PC-3 (cell line): ENCODE measurements at regions not wholly inside any gene's neighbourhood (a gene's known extent, or its start where the extent isn't known, plus 50 kb on each side); places are given as distances from the start of the nearest gene placed in this dataset.

Experiments
- ATAC-seq: fragments of 200-7000 bp; cut with Tn5 transposase; 2 replicates; pipeline ENCODE4 v1.9.1; 2020; ENCODE audit warnings: mild to moderate bottlenecking, moderate library complexity
- BruUV-seq: library from RNA; stranded (reverse); fragments of 400-500 nt; replicated peaks from 2 replicates; lab custom pipeline; 2021; lab: Mats Ljungman, UMichigan
- CTCF ChIA-PET: fragments of 300-600 bp; sonication (Branson Sonifier 250); formaldehyde crosslinking; loops from one replicate; lab custom pipeline; 2022; ENCODE audit warnings: antibody characterized with exemption; lab: Charles Lee
- POLR2A ChIA-PET: fragments of 300-600 bp; sonication (Branson Sonifier 250); formaldehyde crosslinking; loops from one replicate; lab custom pipeline; 2022; ENCODE audit warnings: antibody characterized with exemption; ENCODE audit not compliant: unreplicated experiment; lab: Charles Lee
- DNase-seq: peaks from one replicate; pipeline ENCODE4 v3.0.0-alpha.2; 2015
- H2AFZ ChIP-seq: fragments of 300-600 bp; sonication (generic); 2 replicates; pipeline ENCODE4 v1.6.0; 2016; ENCODE audit warnings: antibody characterized with exemption, low read length
- H3F3A ChIP-seq: fragments of 300-600 bp; sonication (generic); one replicate; pipeline ENCODE4 v1.6.0; 2017; ENCODE audit warnings: antibody characterized with exemption, low read length, control low read depth, mild to moderate bottlenecking; ENCODE audit not compliant: unreplicated experiment
- H3K27ac ChIP-seq: fragments of 300-600 bp; sonication (generic); 2 replicates; pipeline ENCODE4 v1.5.1; 2016; ENCODE audit warnings: mild to moderate bottlenecking, low read length
- H3K27me3 ChIP-seq: fragments of 300-600 bp; sonication (generic); 2 replicates; pipeline ENCODE4 v1.6.1; 2016; ENCODE audit warnings: low read length, mixed read lengths
- H3K36me3 ChIP-seq: fragments of 300-600 bp; sonication (generic); 2 replicates; pipeline ENCODE4 v1.6.1; 2016; ENCODE audit warnings: low read depth, mixed run types, low read length, mixed read lengths
- H3K4me1 ChIP-seq: fragments of 300-600 bp; sonication (generic); 2 replicates; pipeline ENCODE4 v1.5.1; 2016; ENCODE audit warnings: low read length; ENCODE audit not compliant: insufficient read depth
- H3K4me2 ChIP-seq: fragments of 300-600 bp; sonication (generic); 2 replicates; pipeline ENCODE4 v1.6.0; 2016; ENCODE audit warnings: low read length
- H3K4me3 ChIP-seq: fragments of 300-600 bp; sonication (generic); 2 replicates; pipeline ENCODE4 v1.5.1; 2016; ENCODE audit warnings: mild to moderate bottlenecking, low read length, mixed read lengths
- H3K79me2 ChIP-seq: fragments of 300-600 bp; sonication (generic); 2 replicates; pipeline ENCODE4 v1.6.1; 2017; ENCODE audit warnings: low read length, mixed read lengths
- H3K9ac ChIP-seq: fragments of 300-600 bp; sonication (generic); 2 replicates; pipeline ENCODE4 v1.6.0; 2016; ENCODE audit warnings: mild to moderate bottlenecking, low read length
- H3K9me2 ChIP-seq: fragments of 300-600 bp; sonication (generic); replicated peaks from 2 replicates; pipeline ENCODE4 v1.6.1; 2016; ENCODE audit warnings: mixed run types, low read length, mixed read lengths
- H3K9me3 ChIP-seq: fragments of 300-600 bp; sonication (generic); 2 replicates; pipeline ENCODE4 v1.6.1; 2016; ENCODE audit warnings: low read length, mixed read lengths
- H4K20me1 ChIP-seq: fragments of 300-600 bp; sonication (generic); 2 replicates; pipeline ENCODE4 v1.6.1; 2016; ENCODE audit warnings: low read length, mixed read lengths
- EZH2 ChIP-seq: fragments of 300-600 bp; sonication (generic); IDR thresholded peaks from one replicate; pipeline ENCODE4 v1.6.1; 2017; ENCODE audit warnings: antibody characterized with exemption, mild to moderate bottlenecking, low read length; ENCODE audit not compliant: unreplicated experiment
- EZH2phosphoT487 ChIP-seq: fragments of 300-600 bp; sonication (generic); IDR thresholded peaks from 2 replicates; pipeline ENCODE4 v1.6.1; 2018; ENCODE audit warnings: mild to moderate bottlenecking, antibody characterized with exemption, low read length, borderline replicate concordance
- intact Hi-C: fragments of 100-400 bp; cut with micrococcal nuclease; formaldehyde crosslinking; loops from 2 replicates; pipeline ENCODE4 v1.9.0; 2023
- TF ChIP-seq, protein P1 (sequence below): fragments of 300-600 bp; sonication (generic); conservative IDR thresholded peaks from 2 replicates; pipeline ENCODE4 v1.5.1; 2017; ENCODE audit warnings: antibody characterized with exemption, low read depth, mild to moderate bottlenecking, low read length

- ATAC-seq = peak; percentile 62
- no peaks in the 10 kb centered on the region for H3K9me2 ChIP-seq
- no peak overlapping the region for H3K4me3 ChIP-seq
- H3K27me3 ChIP-seq = no peaks in the 10 kb centered on the region
- CTCF ChIA-PET = no interaction called here
- TF ChIP-seq, protein P1, sequence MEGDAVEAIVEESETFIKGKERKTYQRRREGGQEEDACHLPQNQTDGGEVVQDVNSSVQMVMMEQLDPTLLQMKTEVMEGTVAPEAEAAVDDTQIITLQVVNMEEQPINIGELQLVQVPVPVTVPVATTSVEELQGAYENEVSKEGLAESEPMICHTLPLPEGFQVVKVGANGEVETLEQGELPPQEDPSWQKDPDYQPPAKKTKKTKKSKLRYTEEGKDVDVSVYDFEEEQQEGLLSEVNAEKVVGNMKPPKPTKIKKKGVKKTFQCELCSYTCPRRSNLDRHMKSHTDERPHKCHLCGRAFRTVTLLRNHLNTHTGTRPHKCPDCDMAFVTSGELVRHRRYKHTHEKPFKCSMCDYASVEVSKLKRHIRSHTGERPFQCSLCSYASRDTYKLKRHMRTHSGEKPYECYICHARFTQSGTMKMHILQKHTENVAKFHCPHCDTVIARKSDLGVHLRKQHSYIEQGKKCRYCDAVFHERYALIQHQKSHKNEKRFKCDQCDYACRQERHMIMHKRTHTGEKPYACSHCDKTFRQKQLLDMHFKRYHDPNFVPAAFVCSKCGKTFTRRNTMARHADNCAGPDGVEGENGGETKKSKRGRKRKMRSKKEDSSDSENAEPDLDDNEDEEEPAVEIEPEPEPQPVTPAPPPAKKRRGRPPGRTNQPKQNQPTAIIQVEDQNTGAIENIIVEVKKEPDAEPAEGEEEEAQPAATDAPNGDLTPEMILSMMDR = no peak
- TF ChIP-seq EZH2 (no peak), EZH2phosphoT487 (no peak)
- no peaks in the 10 kb centered on the region for H4K20me1 ChIP-seq
- H3F3A ChIP-seq = no peaks in the 10 kb centered on the region
- peak overlapping the region; percentile 7 for H3K4me2 ChIP-seq
- BruUV-seq = no TSS peak
- peak; percentile 85 for DNase-seq
- POLR2A ChIA-PET = no interaction called here
- intact Hi-C loops = no loop called here
- H3K36me3 ChIP-seq = no peaks in the 10 kb centered on the region
- peaks cover 38% of the 10 kb centered on the region for H3K4me1 ChIP-seq
- peak overlapping the region; percentile 68 for H3K27ac ChIP-seq
- no peaks in the 10 kb centered on the region for H3K9me3 ChIP-seq
- H3K9ac ChIP-seq = no peak overlapping the region; the same call in 1 of the 2 replicates
- peak overlapping the region; percentile 19 for H2AFZ ChIP-seq
- H3K79me2 ChIP-seq = no peaks in the 10 kb centered on the region
These were observed 339.6 kb upstream of the CCNH start for GRCh38 chr5:87752362-87752761.

DNA sequence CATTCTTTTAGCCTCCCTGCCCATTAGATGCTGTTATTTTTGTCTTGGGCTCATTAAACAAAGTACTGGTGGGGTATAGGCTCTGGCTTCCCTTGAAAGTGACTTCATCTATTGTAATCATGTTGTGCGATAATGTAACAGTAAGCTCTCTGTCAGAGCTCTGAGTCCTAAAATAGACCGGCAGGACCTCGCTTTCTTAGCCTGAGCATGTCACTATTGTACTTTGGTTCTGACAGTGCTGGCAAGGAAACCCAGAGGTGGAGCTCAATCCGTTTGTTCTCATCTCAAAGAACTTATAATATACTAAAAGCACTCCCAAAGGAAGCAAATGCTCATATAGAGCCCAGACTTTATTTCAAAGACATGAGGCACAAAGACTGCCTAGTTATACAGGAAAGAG lies 339.1 kb upstream of the CCNH start:
- H3K79me2 ChIP-seq = no peaks in the 10 kb centered on the region
- BruUV-seq = no TSS peak
- intact Hi-C loops = no loop called here
- no peak overlapping the region for H3K4me3 ChIP-seq
- TF ChIP-seq, protein P1 = no peak
- TF ChIP-seq EZH2phosphoT487 = no peak
- TF ChIP-seq EZH2 = no peak
- no peaks in the 10 kb centered on the region for H3K27me3 ChIP-seq
- POLR2A ChIA-PET = no interaction called here
- H3K36me3 ChIP-seq = no peaks in the 10 kb centered on the region
- H3K4me1 ChIP-seq = peaks cover 38% of the 10 kb centered on the region
- no peaks in the 10 kb centered on the region for H3K9me3 ChIP-seq
- no peak overlapping the region for H3K9ac ChIP-seq
- H2AFZ ChIP-seq = peak overlapping the region; percentile 19; the same call in 1 of the 2 replicates
- H3K4me2 ChIP-seq = peak overlapping the region; percentile 7
- DNase-seq (no peak), ATAC-seq (no peak)
- no peaks in the 10 kb centered on the region for H4K20me1 ChIP-seq
- no peaks in the 10 kb centered on the region for H3F3A ChIP-seq
- H3K27ac ChIP-seq = peak overlapping the region; percentile 68
- H3K9me2 ChIP-seq = no peaks in the 10 kb centered on the region
- CTCF ChIA-PET = no interaction called here

- Histone ChIP-seq H3K4me2 (peak overlapping the region; percentile 41), H3K4me3 (no peak overlapping the region; the same call in 1 of the 2 replicates), H3K79me2 (no peaks in the 10 kb centered on the region), H3K27ac (peak overlapping the region; percentile 78), H2AFZ (peak overlapping the region; percentile 4; the same call in 1 of the 2 replicates), H3K9me3 (no peaks in the 10 kb centered on the region), H3K36me3 (no peaks in the 10 kb centered on the region), H3K9ac (peak overlapping the region; percentile 14), H3K9me2 (no peaks in the 10 kb centered on the region), H4K20me1 (no peaks in the 10 kb centered on the region), H3K4me1 (peaks cover 39% of the 10 kb centered on the region), H3F3A (peaks cover 4% of the 10 kb centered on the region), H3K27me3 (no peaks in the 10 kb centered on the region)
- ATAC-seq = peak; percentile 86
- DNase-seq = peak; percentile 100
- intact Hi-C loops = loop anchor here (1.0 kb wide), 2 partner anchors 15 to 206 kb away; no protein-coding TSS in a partner anchor
- ChIA-PET POLR2A (no interaction called here), CTCF (no interaction called here)
- no TSS peak for BruUV-seq
- TF ChIP-seq EZH2phosphoT487 = no peak
- no peak for TF ChIP-seq EZH2
- TF ChIP-seq, protein P1 = no peak
These were observed 334.2 kb upstream of the CCNH start for GRCh38 chr5:87746891-87747377.
